Astrocyte (in vitro differentiated cells and primary cell): ENCODE measurements at regions not wholly inside any gene's neighbourhood (a gene's known extent, or its start where the extent isn't known, plus 50 kb on each side); places are given as distances from the start of the nearest gene placed in this dataset.

Experiments used
- EZH2 ChIP-seq: IDR thresholded peaks from 2 replicates; pipeline ENCODE4 v1.6.1; 2012; ENCODE audit warnings: mild to moderate bottlenecking, low read length, inconsistent platforms; ENCODE audit not compliant: insufficient read depth
- TF ChIP-seq, protein P1 (sequence below): IDR thresholded peaks from 2 replicates; pipeline ENCODE4 v1.5.1; 2011; ENCODE audit warnings: low read depth, mild to moderate bottlenecking, inconsistent platforms, low read length, moderate library complexity; ENCODE audit not compliant: insufficient read depth

DNA sequence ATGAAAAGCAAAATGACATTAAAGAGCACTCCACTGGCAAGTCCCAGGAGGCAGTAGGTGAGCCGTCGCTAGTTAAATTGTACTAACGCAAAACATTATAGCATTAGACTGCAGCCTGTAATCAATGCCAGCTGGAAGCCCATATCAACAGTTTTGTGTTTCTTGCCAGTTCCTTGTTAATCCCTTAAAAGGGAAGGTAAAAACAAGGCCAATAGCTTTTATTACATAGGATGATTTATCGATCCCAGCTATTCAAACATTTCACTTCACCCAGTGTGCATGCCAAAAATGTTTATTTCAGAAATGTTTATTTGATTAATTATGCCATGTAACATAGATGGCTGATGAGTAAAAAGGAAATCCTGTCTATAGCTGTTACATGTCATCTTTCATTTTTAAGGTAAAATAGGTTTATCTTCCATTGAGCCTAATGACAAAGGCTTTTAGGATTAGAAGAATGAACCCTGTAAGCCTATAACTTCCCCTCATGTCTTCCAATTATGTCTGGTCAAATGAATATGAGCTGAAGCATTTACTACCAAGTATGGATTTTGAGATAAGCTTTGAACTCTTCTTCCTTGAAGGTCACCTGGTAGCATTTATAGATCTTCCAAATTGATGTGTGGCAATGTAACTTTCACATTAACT, 591.2 kb downstream of the RNF144A start:
- TF ChIP-seq EZH2, result no peak
- TF ChIP-seq, protein P1, sequence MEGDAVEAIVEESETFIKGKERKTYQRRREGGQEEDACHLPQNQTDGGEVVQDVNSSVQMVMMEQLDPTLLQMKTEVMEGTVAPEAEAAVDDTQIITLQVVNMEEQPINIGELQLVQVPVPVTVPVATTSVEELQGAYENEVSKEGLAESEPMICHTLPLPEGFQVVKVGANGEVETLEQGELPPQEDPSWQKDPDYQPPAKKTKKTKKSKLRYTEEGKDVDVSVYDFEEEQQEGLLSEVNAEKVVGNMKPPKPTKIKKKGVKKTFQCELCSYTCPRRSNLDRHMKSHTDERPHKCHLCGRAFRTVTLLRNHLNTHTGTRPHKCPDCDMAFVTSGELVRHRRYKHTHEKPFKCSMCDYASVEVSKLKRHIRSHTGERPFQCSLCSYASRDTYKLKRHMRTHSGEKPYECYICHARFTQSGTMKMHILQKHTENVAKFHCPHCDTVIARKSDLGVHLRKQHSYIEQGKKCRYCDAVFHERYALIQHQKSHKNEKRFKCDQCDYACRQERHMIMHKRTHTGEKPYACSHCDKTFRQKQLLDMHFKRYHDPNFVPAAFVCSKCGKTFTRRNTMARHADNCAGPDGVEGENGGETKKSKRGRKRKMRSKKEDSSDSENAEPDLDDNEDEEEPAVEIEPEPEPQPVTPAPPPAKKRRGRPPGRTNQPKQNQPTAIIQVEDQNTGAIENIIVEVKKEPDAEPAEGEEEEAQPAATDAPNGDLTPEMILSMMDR, result no peak
